Stomach (tissue), 8 donors: ENCODE measurements at regions not wholly inside any gene's neighbourhood (a gene's known extent, or its start where the extent isn't known, plus 50 kb on each side); places are given as distances from the start of the nearest gene placed in this dataset.

Source experiments
- DNase-seq, 2 donors: peaks; one replicate each; pipeline versions ENCODE4 v3.0.0 to v3.0.0-alpha.2; 2013 to 2019
- H3K27ac ChIP-seq, 5 donors: fragments of 200-600 bp in 4 of 5; sonication (generic) in 4 of 5; one replicate each; pipeline ENCODE4 v1.5.1; 2013 to 2019; ENCODE audit warnings: mild to moderate bottlenecking in 1 of 5, moderate library complexity in 1 of 5
- H3K27me3 ChIP-seq, 3 donors: fragments of 200-600 bp; sonication (generic); one replicate each; pipeline ENCODE4 v1.5.1; 2017 to 2019; ENCODE audit warnings: mixed run types in 1 of 3
- H3K36me3 ChIP-seq, 4 donors: fragments of 200-600 bp; sonication (generic); 1 replicate in 3 of 4; 2 replicates in 1 of 4; pipeline ENCODE4 v1.5.1; 2016 to 2019
- H3K4me1 ChIP-seq, 4 donors: fragments of 200-600 bp; sonication (generic); one replicate each; pipeline ENCODE4 v1.5.1; 2016 to 2019
- H3K4me3 ChIP-seq, 4 donors: fragments of 200-600 bp; sonication (generic) in 3 of 4; one replicate each; pipeline ENCODE4 v1.5.1; 2016 to 2019; ENCODE audit warnings: mild to moderate bottlenecking in 1 of 4
- H3K9me3 ChIP-seq, 4 donors: fragments of 200-600 bp; sonication (generic); one replicate each; pipeline ENCODE4 v1.5.1; 2016 to 2019
- CTCF ChIP-seq, 7 experiments: fragments of 450-650 bp in 4 of 7; fragments of 200-600 bp in 3 of 7; sonication (generic) in 3 of 7; IDR thresholded peaks; one replicate each; pipeline ENCODE4 v1.5.1; 2016 to 2019; ENCODE audit warnings: antibody characterized with exemption in 7 of 7, control low read depth in 2 of 7, mild to moderate bottlenecking in 1 of 7
- EP300 ChIP-seq: sonication (generic); formaldehyde crosslinking; IDR thresholded peaks from one replicate; pipeline ENCODE4 v1.6.1; 2017; ENCODE audit warnings: antibody characterized with exemption
- POLR2A ChIP-seq, 4 donors: fragments of 450-650 bp; IDR thresholded peaks; one replicate each; pipeline ENCODE4 v1.6.1; 2016; ENCODE audit warnings: antibody characterized with exemption in 4 of 4, control low read depth in 2 of 4, mild to moderate bottlenecking in 1 of 4, moderate library complexity in 1 of 4
- POLR2AphosphoS5 ChIP-seq, 3 donors: sonication (generic); formaldehyde crosslinking; IDR thresholded peaks; one replicate each; pipeline ENCODE4 v1.6.1; 2016; ENCODE audit warnings: antibody characterized with exemption in 3 of 3
- WGBS, 5 donors: extraction: QIAGEN DNeasy Blood & Tissue Kit in 3 of 5; methylation state at CpG; one replicate each; pipeline versions ENCODE4 v1.1.5 to v1.1.7; 2013 to 2018; 5-methylcytosine and 5-hydroxymethylcytosine counted together
- intact Hi-C: fragments of 100-400 bp; cut with DNase I; formaldehyde crosslinking; loops from one replicate; pipeline ENCODE4 v1.15.1; 2023; ENCODE audit warnings: low total_unique reads
- donor health status: healthy with polysubstance abuse.
- donor health status: Bipolar disorder and iron deficiency.
- donor health status: healthy.

DNA sequence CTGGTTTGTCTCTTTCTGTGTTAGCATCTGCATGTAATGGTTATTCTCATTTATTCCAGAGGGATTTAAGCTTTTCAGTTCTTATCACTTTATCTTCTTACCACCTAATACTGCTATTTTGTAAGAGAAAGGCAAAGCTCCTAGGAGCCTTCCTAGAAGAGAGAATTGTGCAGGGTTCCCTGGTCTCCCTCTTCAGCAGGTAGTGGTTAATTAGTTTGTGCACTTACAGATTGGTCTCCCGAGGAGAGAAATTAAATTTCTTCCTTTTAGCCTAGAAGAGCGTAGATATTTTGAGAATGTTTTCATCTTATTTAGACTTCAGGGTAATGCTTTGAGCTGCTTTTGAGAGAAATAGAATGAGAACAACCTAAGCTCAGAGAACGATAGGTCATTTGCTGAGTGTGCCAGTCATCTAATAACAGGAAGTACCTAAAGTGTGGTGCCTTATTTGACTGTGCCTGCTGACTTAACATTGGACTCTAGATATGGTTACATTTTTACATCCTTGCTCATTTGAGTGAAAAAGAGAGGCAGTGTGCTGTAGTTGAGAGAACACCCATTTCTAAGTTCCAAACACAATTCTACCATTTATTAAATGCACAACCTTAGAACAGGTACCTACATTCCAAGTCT, 651.4 kb downstream of the STK39 start:
- no peaks in the 10 kb centered on the region for H3K36me3 ChIP-seq
- whole genome bisulfite sequencing, 5 donors: 41 to 65% (median 47%) methylated on average over 3 of the region's 3 CpGs
- DNase-seq: no peak
- no peak for TF ChIP-seq POLR2AphosphoS5 (IDR thresholded peaks at IDR 0.05)
- TF ChIP-seq EP300: no peak
- no peak for TF ChIP-seq POLR2A (IDR thresholded peaks at IDR 0.05)
- no peak for TF ChIP-seq CTCF (IDR thresholded peaks at IDR 0.05)
- H3K9me3 ChIP-seq: no peaks in the 10 kb centered on the region
- intact Hi-C loops: no loop called here
- H3K27ac ChIP-seq: no peak overlapping the region
- no peaks in the 10 kb centered on the region for H3K4me1 ChIP-seq
- H3K27me3 ChIP-seq: no peaks in the 10 kb centered on the region
- no peak overlapping the region for H3K4me3 ChIP-seq

- H3K27ac ChIP-seq: no peak overlapping the region
- no peaks in the 10 kb centered on the region for H3K4me1 ChIP-seq
- TF ChIP-seq EP300 (no peak), POLR2AphosphoS5 (IDR thresholded peaks at IDR 0.05) (no peak), POLR2A (IDR thresholded peaks at IDR 0.05) (no peak), CTCF (IDR thresholded peaks at IDR 0.05) (no peak)
- H3K9me3 ChIP-seq: no peaks in the 10 kb centered on the region
- intact Hi-C loops: no loop called here
- DNase-seq: no peak
- 81 to 92% (median 84%) methylated on average over 3 of the region's 3 CpGs for WGBS, 5 donors
- no peaks in the 10 kb centered on the region for H3K27me3 ChIP-seq
- no peaks in the 10 kb centered on the region for H3K36me3 ChIP-seq
- H3K4me3 ChIP-seq: no peak overlapping the region
Measured at GRCh38 chr2:167595021-167595420, 652.4 kb downstream of the STK39 start.

DNA sequence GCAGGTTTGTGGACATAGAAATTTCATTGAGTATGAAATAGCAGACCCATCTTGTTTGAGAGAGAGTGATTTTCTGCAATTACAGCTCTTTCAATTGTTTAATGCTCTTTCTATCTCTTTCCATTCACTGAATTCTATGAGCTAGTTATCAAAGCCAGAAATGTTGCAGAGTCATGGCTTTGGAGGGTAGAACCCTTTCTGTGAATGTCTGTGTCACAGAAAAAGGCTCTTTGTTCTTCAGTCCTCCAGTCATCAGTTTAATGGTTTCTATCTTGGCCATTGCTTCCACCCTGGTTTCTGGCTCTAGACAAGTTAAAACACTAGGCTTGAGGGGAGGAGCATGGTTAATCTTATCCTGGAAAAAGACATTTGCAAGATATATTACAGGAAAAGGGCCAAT, 655.0 kb downstream of the STK39 start:
- Histone ChIP-seq H3K27me3 (no peaks in the 10 kb centered on the region), H3K27ac (no peak overlapping the region), H3K36me3 (no peaks in the 10 kb centered on the region), H3K4me3 (no peak overlapping the region), H3K4me1 (no peaks in the 10 kb centered on the region), H3K9me3 (no peaks in the 10 kb centered on the region)
- DNase-seq: no peak
- no peak for TF ChIP-seq CTCF (IDR thresholded peaks at IDR 0.05)
- TF ChIP-seq POLR2A (IDR thresholded peaks at IDR 0.05): no peak
- no peak for TF ChIP-seq POLR2AphosphoS5 (IDR thresholded peaks at IDR 0.05)
- no peak for TF ChIP-seq EP300
- intact Hi-C loops: no loop called here

- TF ChIP-seq POLR2AphosphoS5 (IDR thresholded peaks at IDR 0.05) (no peak), POLR2A (IDR thresholded peaks at IDR 0.05) (no peak), CTCF (IDR thresholded peaks at IDR 0.05) (no peak), EP300 (no peak)
Measured at GRCh38 chr2:167582619-167583018, 664.8 kb downstream of the STK39 start.

More at GRCh38 chr2:167582619-167583018, 664.8 kb downstream of the STK39 start:
- H3K36me3 ChIP-seq: no peaks in the 10 kb centered on the region
- H3K4me3 ChIP-seq: no peak overlapping the region
- no peaks in the 10 kb centered on the region for H3K27me3 ChIP-seq
- intact Hi-C loops: no loop called here
- H3K27ac ChIP-seq: no peak overlapping the region
- no peaks in the 10 kb centered on the region for H3K9me3 ChIP-seq
- H3K4me1 ChIP-seq: no peaks in the 10 kb centered on the region
- WGBS, 5 donors: 79 to 88% (median 87%) methylated on average over 5 of the region's 5 CpGs
- DNase-seq: no peak
